OCI-LY1 (cell line): ENCODE measurements at regions not wholly inside any gene's neighbourhood (a gene's known extent, or its start where the extent isn't known, plus 50 kb on each side); places are given as distances from the start of the nearest gene placed in this dataset.

Source experiments
- H2AFZ ChIP-seq: fragments of 200-600 bp; sonication (generic), shearing (Covaris generic); 2 replicates; pipeline ENCODE4 v1.6.0; 2014; ENCODE audit warnings: antibody characterized with exemption, mild to moderate bottlenecking, low read length
- H3F3A ChIP-seq: fragments of 200-600 bp; sonication (generic), shearing (Covaris generic); 2 replicates; pipeline ENCODE4 v1.6.0; 2014; ENCODE audit warnings: mild to moderate bottlenecking, antibody characterized with exemption, low read length, moderate library complexity; ENCODE audit not compliant: insufficient read depth
- H3K27ac ChIP-seq: fragments of 200-600 bp; sonication (generic); 2 replicates; pipeline ENCODE4 v1.5.1; 2014; ENCODE audit warnings: low read length, mixed run types, mild to moderate bottlenecking, low read depth; ENCODE audit not compliant: poor library complexity, severe bottlenecking
- H3K27me3 ChIP-seq: fragments of 200-600 bp; sonication (generic); 2 replicates; pipeline ENCODE4 v1.6.0; 2014; ENCODE audit warnings: antibody characterized with exemption, mild to moderate bottlenecking, low read length, moderate library complexity; ENCODE audit not compliant: insufficient read depth
- H3K36me3 ChIP-seq: fragments of 200-600 bp; sonication (generic); 2 replicates; pipeline ENCODE4 v1.6.1; 2014; ENCODE audit warnings: mild to moderate bottlenecking, antibody characterized with exemption, low read length, moderate library complexity, mixed read lengths; ENCODE audit not compliant: insufficient read depth
- H3K4me1 ChIP-seq: fragments of 200-600 bp; sonication (generic); 2 replicates; pipeline ENCODE4 v1.5.1; 2014; ENCODE audit warnings: mild to moderate bottlenecking, low read length, moderate library complexity; ENCODE audit not compliant: insufficient read depth, severe bottlenecking
- H3K4me2 ChIP-seq: fragments of 200-600 bp; sonication (generic), shearing (Covaris generic); 2 replicates; pipeline ENCODE4 v1.6.1; 2014; ENCODE audit warnings: low read length
- H3K4me3 ChIP-seq: fragments of 200-600 bp; sonication (generic); 2 replicates; pipeline ENCODE4 v1.5.1; 2014; ENCODE audit warnings: low read length, low read depth, mild to moderate bottlenecking, mixed read lengths; ENCODE audit not compliant: poor library complexity, severe bottlenecking
- H3K79me2 ChIP-seq: fragments of 200-600 bp; shearing (Covaris generic); 2 replicates; pipeline ENCODE4 v1.6.1; 2016; ENCODE audit warnings: mixed run types, low read length, mixed read lengths; ENCODE audit not compliant: insufficient read depth
- H3K9ac ChIP-seq: fragments of 200-600 bp; sonication (generic), shearing (Covaris generic); 2 replicates; pipeline ENCODE4 v1.6.1; 2014; ENCODE audit warnings: mild to moderate bottlenecking, low read length, mixed read lengths
- H3K9me2 ChIP-seq: fragments of 200-600 bp; sonication (generic), shearing (Covaris generic); 2 replicates; pipeline ENCODE4 v1.6.1; 2014; ENCODE audit warnings: low read depth, mild to moderate bottlenecking, low read length, mixed read lengths
- H3K9me3 ChIP-seq: fragments of 200-600 bp; shearing (Covaris generic); 2 replicates; pipeline ENCODE4 v1.6.1; 2014; ENCODE audit warnings: low read length, mixed read lengths
- H4K20me1 ChIP-seq: fragments of 200-600 bp; sonication (generic), shearing (Covaris generic); 2 replicates; pipeline ENCODE4 v1.6.0; 2016; ENCODE audit warnings: mild to moderate bottlenecking, low read length; ENCODE audit not compliant: insufficient read depth
- CTCF ChIP-seq: fragments of 200-600 bp; sonication (generic), shearing (Covaris generic); IDR thresholded peaks from 2 replicates; pipeline ENCODE4 v1.5.1; 2017; ENCODE audit warnings: mild to moderate bottlenecking, antibody characterized with exemption, low read length, moderate library complexity, mixed read lengths
- EZH2 ChIP-seq: fragments of 200-600 bp; sonication (generic), shearing (Covaris generic); IDR thresholded peaks from 2 replicates; pipeline ENCODE4 v1.8.0; 2017; ENCODE audit warnings: borderline replicate concordance, mixed run types, mild to moderate bottlenecking, antibody characterized with exemption, low read length, moderate library complexity, mixed read lengths

- Histone ChIP-seq H3K79me2 (no peaks in the 10 kb centered on the region), H3F3A (no peaks in the 10 kb centered on the region), H3K27me3 (no peaks in the 10 kb centered on the region), H3K4me2 (no peak overlapping the region), H3K27ac (no peak overlapping the region), H2AFZ (no peak overlapping the region), H3K9me3 (no peaks in the 10 kb centered on the region), H3K4me3 (no peak overlapping the region), H3K36me3 (no peaks in the 10 kb centered on the region), H3K9ac (no peak overlapping the region), H3K4me1 (no peaks in the 10 kb centered on the region), H3K9me2 (no peaks in the 10 kb centered on the region), H4K20me1 (no peaks in the 10 kb centered on the region)
- no peak for TF ChIP-seq EZH2
- TF ChIP-seq CTCF, result no peak
These were observed 635.9 kb downstream of the CDH18 start for GRCh38 chr5:19352120-19352519.

DNA sequence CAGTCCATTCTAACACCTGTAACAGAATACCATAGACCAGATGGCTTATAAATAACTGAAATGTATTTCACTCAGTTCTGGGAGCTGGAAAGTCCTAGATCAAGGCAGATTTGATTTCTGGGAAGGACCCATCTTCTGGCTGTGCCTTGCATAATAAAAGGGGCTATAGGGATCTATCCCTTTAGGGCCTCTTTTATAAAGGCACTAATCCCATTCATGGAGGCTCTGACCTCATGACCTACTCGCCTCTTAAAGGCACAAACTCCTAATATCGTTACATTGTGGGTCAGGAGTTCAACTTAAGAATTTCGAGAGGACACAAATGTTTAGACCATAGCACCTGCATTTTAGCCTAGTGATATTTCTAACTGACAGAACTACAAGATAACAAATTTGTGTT, 619.0 kb downstream of the CDH18 start:
- no peaks in the 10 kb centered on the region for H4K20me1 ChIP-seq
- no peaks in the 10 kb centered on the region for H3K27me3 ChIP-seq
- H3K4me1 ChIP-seq, result no peaks in the 10 kb centered on the region
- H3K4me2 ChIP-seq, result no peak overlapping the region
- no peak overlapping the region for H3K27ac ChIP-seq
- H3K4me3 ChIP-seq, result no peak overlapping the region
- no peaks in the 10 kb centered on the region for H3K79me2 ChIP-seq
- no peak overlapping the region for H3K9ac ChIP-seq
- H3K9me3 ChIP-seq, result no peaks in the 10 kb centered on the region
- TF ChIP-seq EZH2 (no peak), CTCF (no peak)
- H3F3A ChIP-seq, result no peaks in the 10 kb centered on the region
- no peaks in the 10 kb centered on the region for H3K9me2 ChIP-seq
- no peaks in the 10 kb centered on the region for H3K36me3 ChIP-seq
- H2AFZ ChIP-seq, result no peak overlapping the region

- Histone ChIP-seq H3K79me2 (no peaks in the 10 kb centered on the region), H3K27ac (no peak overlapping the region), H3K27me3 (no peaks in the 10 kb centered on the region), H3K9me3 (no peaks in the 10 kb centered on the region), H3K4me2 (no peak overlapping the region), H2AFZ (no peak overlapping the region), H4K20me1 (no peaks in the 10 kb centered on the region), H3K36me3 (no peaks in the 10 kb centered on the region), H3K4me3 (no peak overlapping the region), H3K9ac (no peak overlapping the region), H3K4me1 (no peaks in the 10 kb centered on the region), H3F3A (no peaks in the 10 kb centered on the region), H3K9me2 (no peaks in the 10 kb centered on the region)
- no peak for TF ChIP-seq EZH2
- TF ChIP-seq CTCF, result no peak
These were observed 618.4 kb downstream of the CDH18 start for GRCh38 chr5:19369561-19369960.
